Skeletal muscle tissue (tissue), 3 donors: ENCODE measurements at regions not wholly inside any gene's neighbourhood (a gene's known extent, or its start where the extent isn't known, plus 50 kb on each side); places are given as distances from the start of the nearest gene placed in this dataset.
"Not testable (repeated sequence)": the region's sequence is repeated elsewhere in the genome, so short reads cannot be mapped to it uniquely, and the experiment has no call there.

Experiments
- H3K27ac ChIP-seq: one replicate; pipeline ENCODE4 v1.7.0; 2013; ENCODE audit warnings: mild to moderate bottlenecking, low read depth, low read length, inconsistent platforms
- H3K27me3 ChIP-seq, 3 donors: one replicate each; pipeline ENCODE4 v1.7.0; 2013; ENCODE audit warnings: low read length in 3 of 3; ENCODE audit not compliant: control insufficient read depth in 3 of 3, insufficient read depth in 3 of 3
- H3K36me3 ChIP-seq, 3 donors: one replicate each; pipeline ENCODE4 v1.7.0; 2013; ENCODE audit warnings: low read length in 3 of 3; ENCODE audit not compliant: control insufficient read depth in 3 of 3, insufficient read depth in 3 of 3
- H3K4me1 ChIP-seq, 3 donors: one replicate each; pipeline ENCODE4 v1.7.0; 2013; ENCODE audit warnings: low read length in 3 of 3, mild to moderate bottlenecking in 3 of 3; ENCODE audit not compliant: control insufficient read depth in 3 of 3, insufficient read depth in 3 of 3
- H3K4me3 ChIP-seq, 3 donors: one replicate each; pipeline ENCODE4 v1.7.0; 2013; ENCODE audit warnings: low read length in 3 of 3
- H3K9ac ChIP-seq, 3 donors: one replicate each; pipeline ENCODE4 v1.7.0; 2013; ENCODE audit warnings: low read length in 3 of 3, mild to moderate bottlenecking in 3 of 3, moderate library complexity in 2 of 3, low read depth in 1 of 3
- H3K9me3 ChIP-seq, 3 donors: one replicate each; pipeline ENCODE4 v1.7.0; 2013; ENCODE audit warnings: low read length in 3 of 3; ENCODE audit not compliant: control insufficient read depth in 3 of 3
- donor health status: Osteomylitis.

GRCh38 chr7:52586704-52587103 is 448.7 kb upstream of the POM121L12 start:
- no peak overlapping the region for H3K9ac ChIP-seq
- H3K4me1 ChIP-seq, result no peaks in the 10 kb centered on the region
- H3K9me3 ChIP-seq, result no peaks in the 10 kb centered on the region
- H3K27me3 ChIP-seq, result no peaks in the 10 kb centered on the region
- no peak overlapping the region for H3K27ac ChIP-seq
- no peaks in the 10 kb centered on the region for H3K36me3 ChIP-seq
- H3K4me3 ChIP-seq, result no peak overlapping the region

DNA sequence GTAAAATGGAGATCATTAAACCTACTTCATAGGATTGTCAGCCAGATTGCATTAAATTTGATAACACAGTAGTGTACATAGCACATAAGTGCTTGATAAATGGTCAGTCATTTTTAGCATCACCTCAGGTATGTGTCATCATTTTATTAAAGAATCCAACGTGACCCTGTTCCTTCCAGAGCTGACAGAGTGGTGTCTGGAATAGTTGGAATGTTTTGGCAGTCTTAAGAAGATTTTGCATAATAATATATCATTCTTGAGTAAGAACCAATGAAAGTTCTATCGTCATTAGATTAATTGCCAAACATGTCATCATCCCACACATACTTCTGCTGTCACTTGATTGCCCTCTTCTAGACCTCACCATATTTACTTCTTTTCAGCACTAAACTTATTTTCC is 451.4 kb upstream of the POM121L12 start:
- Histone ChIP-seq H3K4me3 (no peak overlapping the region), H3K36me3 (no peaks in the 10 kb centered on the region), H3K27ac (no peak overlapping the region), H3K27me3 (no peaks in the 10 kb centered on the region), H3K4me1 (no peaks in the 10 kb centered on the region), H3K9me3 (no peaks in the 10 kb centered on the region), H3K9ac (no peak overlapping the region)

DNA sequence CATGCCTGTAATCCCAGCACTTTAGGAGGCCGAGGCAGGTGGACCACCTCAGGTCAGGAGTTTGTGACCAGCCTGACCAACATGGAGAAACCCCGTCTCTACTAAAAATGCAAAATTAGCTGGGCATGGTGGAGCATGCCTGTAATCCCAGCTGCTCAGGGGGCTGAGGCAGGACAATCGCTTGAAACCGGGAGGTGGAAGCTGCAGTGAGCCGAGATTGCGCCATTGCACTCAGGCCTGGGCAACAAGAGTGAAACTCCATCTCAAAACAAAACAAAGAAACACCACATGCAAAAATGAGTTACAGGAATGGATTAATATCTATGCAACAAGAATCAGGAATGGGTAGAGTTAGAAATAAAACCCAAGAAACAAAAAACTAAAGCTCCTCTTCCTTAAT is 462.3 kb upstream of the POM121L12 start:
- not testable (repeated sequence) for H3K27ac ChIP-seq, H3K4me1 ChIP-seq, H3K9me3 ChIP-seq, H3K36me3 ChIP-seq, H3K4me3 ChIP-seq, H3K9ac ChIP-seq, H3K27me3 ChIP-seq

- Histone ChIP-seq H3K9ac (no peak overlapping the region), H3K36me3 (no peaks in the 10 kb centered on the region), H3K4me1 (no peaks in the 10 kb centered on the region), H3K27ac (no peak overlapping the region), H3K27me3 (no peaks in the 10 kb centered on the region), H3K4me3 (no peak overlapping the region), H3K9me3 (no peaks in the 10 kb centered on the region)
These were observed 464.4 kb upstream of the POM121L12 start for GRCh38 chr7:52571026-52571425.

DNA sequence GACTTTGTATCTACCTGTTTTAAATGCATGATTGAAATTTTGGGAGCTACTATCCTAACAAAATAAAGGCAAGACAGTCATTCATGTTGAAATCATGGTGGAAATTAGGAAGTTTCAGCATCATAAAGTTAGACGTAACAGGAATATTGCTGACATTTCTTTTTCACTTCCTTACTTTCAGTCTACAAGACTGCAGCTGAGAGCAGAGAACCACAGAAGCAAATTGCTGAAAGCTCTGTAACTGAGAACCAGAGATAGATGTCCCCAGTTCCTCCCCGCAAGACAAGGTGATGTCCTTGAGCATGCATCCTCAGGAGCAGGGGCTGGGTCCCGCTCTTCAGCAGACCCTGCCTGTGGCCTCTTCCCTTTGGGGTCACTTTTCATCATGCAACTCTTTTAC is 466.3 kb upstream of the POM121L12 start:
- H3K9ac ChIP-seq, result no peak overlapping the region
- no peaks in the 10 kb centered on the region for H3K4me1 ChIP-seq
- no peaks in the 10 kb centered on the region for H3K9me3 ChIP-seq

GRCh38 chr7:52565974-52566373 is 469.5 kb upstream of the POM121L12 start:
- no peak overlapping the region for H3K9ac ChIP-seq
- no peak overlapping the region for H3K4me3 ChIP-seq
- no peaks in the 10 kb centered on the region for H3K36me3 ChIP-seq
- H3K4me1 ChIP-seq, result no peaks in the 10 kb centered on the region
- H3K9me3 ChIP-seq, result no peaks in the 10 kb centered on the region
- no peak overlapping the region for H3K27ac ChIP-seq
- H3K27me3 ChIP-seq, result no peaks in the 10 kb centered on the region

More for the DNA sequence above, 466.3 kb upstream of the POM121L12 start:
- no peaks in the 10 kb centered on the region for H3K36me3 ChIP-seq
- H3K27me3 ChIP-seq, result no peaks in the 10 kb centered on the region
- no peak overlapping the region for H3K27ac ChIP-seq
- H3K4me3 ChIP-seq, result no peak overlapping the region

- H3K27me3 ChIP-seq, result no peaks in the 10 kb centered on the region
- H3K9ac ChIP-seq, result no peak overlapping the region
- no peaks in the 10 kb centered on the region for H3K4me1 ChIP-seq
- H3K27ac ChIP-seq, result no peak overlapping the region
- H3K36me3 ChIP-seq, result no peaks in the 10 kb centered on the region
- H3K4me3 ChIP-seq, result no peak overlapping the region
- H3K9me3 ChIP-seq, result no peaks in the 10 kb centered on the region
These were observed 479.6 kb upstream of the POM121L12 start for GRCh38 chr7:52555805-52556204.

- H3K36me3 ChIP-seq, result no peaks in the 10 kb centered on the region
- H3K9me3 ChIP-seq, result no peaks in the 10 kb centered on the region
- H3K4me1 ChIP-seq, result no peaks in the 10 kb centered on the region
- no peak overlapping the region for H3K4me3 ChIP-seq
- H3K9ac ChIP-seq, result no peak overlapping the region
- no peaks in the 10 kb centered on the region for H3K27me3 ChIP-seq
- H3K27ac ChIP-seq, result no peak overlapping the region
These were observed 488.0 kb upstream of the POM121L12 start for GRCh38 chr7:52547308-52547910.

- H3K27ac ChIP-seq, H3K36me3 ChIP-seq, H3K9ac ChIP-seq, H3K4me3 ChIP-seq, H3K9me3 ChIP-seq, H3K4me1 ChIP-seq, H3K27me3 ChIP-seq: not testable (repeated sequence)
These were observed 494.2 kb upstream of the POM121L12 start for GRCh38 chr7:52541198-52541765.

GRCh38 chr7:52540041-52540440 is 495.4 kb upstream of the POM121L12 start:
- no peaks in the 10 kb centered on the region for H3K9me3 ChIP-seq

More at GRCh38 chr7:52540041-52540440, 495.4 kb upstream of the POM121L12 start:
- H3K27ac ChIP-seq, result no peak overlapping the region
- H3K4me1 ChIP-seq, result no peaks in the 10 kb centered on the region
- H3K27me3 ChIP-seq, result no peaks in the 10 kb centered on the region
- no peak overlapping the region for H3K4me3 ChIP-seq
- no peak overlapping the region for H3K9ac ChIP-seq
- no peaks in the 10 kb centered on the region for H3K36me3 ChIP-seq
